GM12873 (cell line): ENCODE measurements at regions not wholly inside any gene's neighbourhood (a gene's known extent, or its start where the extent isn't known, plus 50 kb on each side); places are given as distances from the start of the nearest gene placed in this dataset.

Source experiments
- CTCF ChIP-seq: IDR thresholded peaks from 2 replicates; pipeline ENCODE4 v1.5.1; 2012; ENCODE audit warnings: low read depth, mild to moderate bottlenecking, moderate library complexity, low read length, control low read depth; ENCODE audit not compliant: insufficient read depth; ENCODE audit errors: missing control alignments

- peak; percentile 79 for TF ChIP-seq CTCF
These were observed 386.5 kb upstream of the DDHD1 start for GRCh38 chr14:53539489-53540126.

- TF ChIP-seq CTCF = no peak
These were observed 385.3 kb upstream of the DDHD1 start for GRCh38 chr14:53538316-53538881.

- no peak for TF ChIP-seq CTCF
These were observed 384.5 kb upstream of the DDHD1 start for GRCh38 chr14:53537422-53538315.

- TF ChIP-seq CTCF = no peak
These were observed 383.3 kb upstream of the DDHD1 start for GRCh38 chr14:53536446-53536845.

- no peak for TF ChIP-seq CTCF
These were observed 381.7 kb upstream of the DDHD1 start for GRCh38 chr14:53534841-53535240.

- no peak for TF ChIP-seq CTCF
These were observed 380.4 kb upstream of the DDHD1 start for GRCh38 chr14:53533384-53533970.

GRCh38 chr14:53532853-53533252, 379.7 kb upstream of the DDHD1 start:
- TF ChIP-seq CTCF = no peak
